ENCODE measurements at regions not wholly inside any gene's neighbourhood (a gene's known extent, or its start where the extent isn't known, plus 50 kb on each side); places are given as distances from the start of the nearest gene placed in this dataset.
"Not testable (repeated sequence)": the region's sequence is repeated elsewhere in the genome, so short reads cannot be mapped to it uniquely, and the experiment has no call there.

DNA sequence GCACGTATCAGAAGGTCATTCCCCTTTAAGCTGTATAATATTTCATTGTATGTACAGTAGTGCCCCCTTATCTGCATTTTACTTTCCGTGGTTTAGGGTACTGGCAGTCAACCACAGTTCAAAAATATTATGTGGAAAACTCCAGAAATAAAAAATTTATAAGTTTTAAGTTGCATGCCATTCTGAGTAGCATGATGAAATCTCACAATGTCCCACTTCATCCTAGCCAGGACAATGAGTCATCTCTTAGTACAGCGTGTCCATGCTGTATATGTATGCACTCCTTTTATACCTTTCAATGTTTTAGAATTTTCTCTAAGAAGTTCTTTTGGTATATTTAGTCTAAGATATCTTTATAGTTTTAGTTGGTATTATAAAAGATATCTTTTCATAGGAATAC, 115.0 kb upstream of the HAND1 start:
- no peak for DNase-seq (ENCODE audit: low spot score)

DNA sequence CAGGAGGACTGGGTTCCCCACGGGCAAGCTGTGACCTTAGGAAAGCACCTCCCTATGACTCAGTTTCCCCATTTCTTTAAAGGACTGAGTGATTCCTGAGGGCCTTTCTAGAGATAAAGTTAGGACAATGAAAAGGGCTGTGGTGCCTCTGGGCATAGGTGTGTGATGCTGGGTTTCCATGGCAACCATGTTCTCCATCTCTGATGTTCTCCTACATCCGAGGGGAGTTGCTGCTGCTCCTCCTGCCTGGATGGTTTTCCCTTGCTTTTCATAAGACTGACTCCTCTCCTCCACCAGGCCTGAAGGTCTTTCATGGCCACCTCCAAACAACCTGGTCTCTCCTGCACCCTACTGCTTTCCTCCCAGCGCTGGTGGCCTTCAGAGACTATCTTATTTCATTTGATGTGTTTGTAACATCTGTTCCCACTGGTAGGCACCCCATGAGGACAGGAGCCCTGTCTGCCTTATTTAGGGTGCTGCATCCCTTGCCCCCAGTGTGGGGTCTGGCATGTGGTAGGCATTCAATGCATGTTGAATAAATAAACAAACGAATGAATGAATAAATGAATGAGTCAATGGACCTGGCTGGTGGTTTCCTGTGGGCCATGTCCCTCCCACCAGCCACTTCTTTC, 112.2 kb upstream of the HAND1 start:
- no peak for DNase-seq (ENCODE audit: low spot score)

DNA sequence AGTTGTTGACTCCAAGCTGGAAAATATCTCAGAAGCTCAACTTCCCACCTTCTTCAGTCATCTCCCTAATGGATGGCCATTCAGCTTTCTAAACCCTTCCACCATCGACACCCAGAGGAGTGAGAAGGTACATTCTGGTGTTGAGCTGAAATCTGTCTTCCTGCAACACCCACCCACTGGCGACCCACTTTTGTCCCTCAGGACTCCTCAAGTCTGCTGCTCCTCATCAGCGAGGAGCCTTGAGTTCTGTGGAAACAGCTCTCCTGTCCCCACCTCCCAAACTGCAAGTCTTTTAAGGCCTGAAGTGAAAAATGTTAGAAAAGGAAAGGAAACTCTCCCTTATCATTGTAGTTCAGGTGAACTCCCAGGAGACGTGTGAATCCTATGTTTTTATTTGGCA, 111.5 kb upstream of the HAND1 start:
- DNase-seq (ENCODE audit: low spot score) = no peak

DNA sequence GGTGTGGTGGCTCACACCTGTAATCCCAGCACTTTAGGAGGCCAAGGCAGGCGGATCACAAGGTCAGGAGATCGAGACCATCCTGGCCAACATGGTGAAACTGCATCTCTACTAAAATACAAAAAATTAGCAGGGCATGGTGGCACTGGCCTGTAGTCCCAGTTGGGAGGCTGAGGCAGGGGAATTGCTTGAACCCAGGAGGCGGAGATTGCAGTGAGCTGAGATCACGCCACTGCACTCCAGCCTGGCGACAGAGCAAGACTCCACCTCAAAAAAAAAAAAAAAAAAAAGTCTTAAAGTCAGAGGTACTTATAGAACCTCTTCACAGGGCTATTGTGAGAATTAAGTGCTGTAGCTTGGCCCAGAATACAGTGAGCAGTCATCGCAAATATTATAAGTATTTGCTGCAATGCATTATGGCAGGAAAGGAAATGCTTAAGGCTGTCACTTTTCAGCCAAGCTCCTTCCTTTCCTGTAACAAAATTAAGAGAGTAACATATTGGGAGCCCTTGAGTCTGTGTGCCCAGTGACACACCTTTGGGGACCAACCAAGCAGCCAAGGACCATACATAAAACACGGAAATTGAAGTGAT, 110.9 kb upstream of the HAND1 start:
- not testable (repeated sequence) for DNase-seq (ENCODE audit: low spot score)

DNA sequence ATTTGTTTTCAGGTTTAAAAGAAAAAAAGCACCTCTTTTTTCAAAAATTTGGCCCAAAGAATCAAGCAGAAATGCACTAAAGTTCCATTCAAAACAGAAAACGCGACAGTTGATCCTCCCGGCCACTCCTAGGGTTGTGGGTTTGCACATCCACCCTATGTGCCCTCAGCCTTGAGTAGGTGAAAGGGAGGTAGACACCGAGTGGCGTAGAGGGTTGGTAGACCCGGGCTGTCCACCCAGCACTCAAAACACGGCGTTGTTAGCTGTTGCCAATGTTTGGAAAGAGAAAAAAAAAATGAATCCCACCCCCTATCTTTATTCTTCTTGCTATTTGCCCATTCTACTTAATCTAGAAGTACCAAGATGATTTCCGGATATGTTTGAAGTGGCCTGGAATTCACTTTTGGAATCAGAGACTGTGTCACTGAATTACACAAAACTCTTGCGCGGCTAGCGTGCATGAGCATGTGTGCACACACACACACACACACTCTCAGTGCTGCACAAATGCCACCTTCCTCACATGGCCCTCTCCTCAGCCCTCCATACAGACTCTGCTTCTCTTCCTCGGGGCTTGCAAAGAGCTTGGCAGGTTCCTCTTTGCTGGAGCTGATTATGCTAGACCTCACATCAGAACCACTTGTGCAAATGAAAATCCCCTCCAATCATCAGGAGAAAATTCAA, 110.2 kb upstream of the HAND1 start:
- DNase-seq (ENCODE audit: low spot score) = no peak

DNA sequence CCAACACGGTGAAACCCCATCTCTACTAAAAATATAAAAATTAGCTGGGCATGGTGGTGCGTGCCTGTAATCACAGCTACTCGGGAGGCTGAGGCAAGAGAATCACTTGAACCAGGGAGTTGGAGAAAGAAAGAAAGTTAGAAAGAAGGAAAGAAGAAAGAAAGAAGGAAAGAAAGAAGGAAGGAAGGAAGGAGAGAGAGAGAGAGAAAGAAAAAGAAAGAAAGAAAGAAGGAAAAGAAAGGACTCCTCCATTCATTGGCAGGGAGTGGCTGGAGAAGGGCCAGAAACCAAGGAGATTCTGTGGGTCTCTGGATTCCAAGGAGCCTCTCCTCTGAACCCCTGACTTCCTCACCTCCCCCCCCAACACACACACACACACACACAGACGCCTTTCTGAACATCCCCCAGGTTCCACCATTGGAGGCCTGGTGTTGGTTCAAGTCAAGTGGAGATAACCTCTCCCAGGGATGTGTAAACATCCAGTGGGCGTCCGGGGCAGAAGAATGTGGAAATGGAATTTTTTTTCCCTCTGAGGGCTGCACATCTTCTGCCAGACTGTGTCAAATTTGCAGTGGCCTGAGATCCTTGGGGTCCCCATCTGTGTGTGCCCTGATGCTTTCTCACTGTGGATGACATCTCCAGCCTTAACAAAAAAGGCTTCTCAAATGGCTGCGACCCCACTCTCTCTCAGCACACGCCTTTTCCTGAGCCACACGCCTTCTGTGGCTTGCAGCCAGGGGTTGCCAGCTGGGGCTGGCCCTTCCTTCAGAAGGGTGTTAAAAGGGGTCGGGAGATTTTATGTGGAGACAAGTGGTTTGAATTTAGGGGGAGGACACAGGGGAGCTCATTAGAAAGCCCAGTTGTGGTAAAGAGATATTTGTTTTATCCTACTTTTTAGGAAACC, 109.3 kb upstream of the HAND1 start:
- no peak for DNase-seq (ENCODE audit: low spot score)

DNA sequence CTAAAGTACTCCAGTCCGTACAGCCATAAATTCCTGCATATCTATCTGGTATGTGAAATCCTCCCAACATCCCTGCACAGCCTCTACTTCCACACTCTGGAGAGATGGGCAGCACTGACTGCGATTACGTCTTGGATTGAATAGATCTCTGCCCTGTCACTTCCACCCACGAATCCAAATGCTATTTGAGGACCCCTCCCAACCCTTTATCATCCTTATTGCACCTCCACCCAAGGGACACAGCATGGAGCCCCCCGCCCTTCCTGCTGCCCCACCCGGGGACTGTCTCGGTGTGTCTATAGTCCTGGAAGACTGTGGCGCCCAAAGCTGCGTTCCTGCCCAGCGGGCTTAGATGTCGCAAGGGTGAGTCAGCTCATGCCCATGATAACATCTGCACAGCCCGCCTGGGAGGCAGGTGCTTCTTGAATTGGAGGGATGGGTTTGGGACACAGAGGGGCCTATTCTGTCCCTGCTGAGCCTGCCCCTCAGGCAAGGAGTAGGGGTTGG, 105.7 kb upstream of the HAND1 start:
- DNase-seq (ENCODE audit: low spot score) = no peak

DNA sequence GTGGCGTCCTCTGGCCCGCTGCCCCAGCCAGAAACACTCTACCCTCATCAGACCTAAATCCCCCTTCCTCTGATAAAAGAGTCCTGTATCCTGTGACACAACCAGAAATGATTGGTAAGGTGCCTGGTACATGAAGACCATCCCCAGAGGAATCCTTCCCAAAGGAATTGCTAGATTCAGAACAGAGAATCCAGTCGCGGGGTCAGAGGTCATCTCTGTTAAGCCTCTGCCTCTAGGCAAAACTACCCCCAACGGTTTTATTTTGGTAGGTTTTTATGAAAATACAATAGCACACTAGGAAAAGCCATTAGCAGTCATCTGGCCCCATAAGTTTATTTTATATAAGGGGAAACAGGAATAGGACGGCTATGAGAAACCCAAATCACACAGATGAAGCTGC, 102.4 kb upstream of the HAND1 start:
- no peak for DNase-seq (ENCODE audit: low spot score)

DNA sequence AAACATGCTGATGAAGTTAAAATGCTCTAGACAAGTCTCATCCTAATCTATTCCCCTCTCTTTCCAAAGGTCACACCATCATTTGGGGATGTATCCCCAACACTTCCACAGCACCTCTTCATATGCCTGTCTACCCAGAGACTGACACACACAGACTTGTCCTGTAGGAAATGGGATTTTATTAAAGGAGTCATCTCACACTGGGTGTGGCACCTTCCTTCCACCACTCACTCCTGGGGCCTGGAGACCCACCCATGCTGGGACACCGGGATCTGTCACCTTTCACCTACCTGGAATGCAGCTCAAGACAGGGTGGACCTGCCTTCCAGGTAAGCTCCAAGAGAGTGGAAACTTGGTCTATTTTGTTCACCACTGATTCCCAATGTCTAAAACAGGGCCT, 99.4 kb upstream of the HAND1 start:
- DNase-seq (ENCODE audit: low spot score) = no peak

DNA sequence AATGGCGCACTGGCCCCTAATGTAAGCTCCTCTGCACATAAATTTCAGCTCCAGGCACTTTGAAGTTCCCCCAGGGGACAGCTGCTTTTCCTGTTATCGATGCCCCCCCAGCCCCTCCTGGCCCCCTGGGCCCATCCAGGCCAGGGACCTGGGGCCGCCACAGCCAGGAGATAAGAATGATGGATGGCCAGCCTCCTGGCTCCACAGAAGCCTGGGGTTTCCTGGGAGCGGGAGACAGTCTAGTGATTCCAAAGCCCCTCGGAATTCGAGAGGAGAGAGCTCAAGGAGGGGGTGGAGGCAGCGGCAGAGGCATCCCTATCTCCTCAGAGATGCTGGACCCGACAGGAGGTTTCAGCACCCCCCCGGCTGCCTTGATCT, 98.4 kb upstream of the HAND1 start:
- no peak for DNase-seq (ENCODE audit: low spot score)

DNA sequence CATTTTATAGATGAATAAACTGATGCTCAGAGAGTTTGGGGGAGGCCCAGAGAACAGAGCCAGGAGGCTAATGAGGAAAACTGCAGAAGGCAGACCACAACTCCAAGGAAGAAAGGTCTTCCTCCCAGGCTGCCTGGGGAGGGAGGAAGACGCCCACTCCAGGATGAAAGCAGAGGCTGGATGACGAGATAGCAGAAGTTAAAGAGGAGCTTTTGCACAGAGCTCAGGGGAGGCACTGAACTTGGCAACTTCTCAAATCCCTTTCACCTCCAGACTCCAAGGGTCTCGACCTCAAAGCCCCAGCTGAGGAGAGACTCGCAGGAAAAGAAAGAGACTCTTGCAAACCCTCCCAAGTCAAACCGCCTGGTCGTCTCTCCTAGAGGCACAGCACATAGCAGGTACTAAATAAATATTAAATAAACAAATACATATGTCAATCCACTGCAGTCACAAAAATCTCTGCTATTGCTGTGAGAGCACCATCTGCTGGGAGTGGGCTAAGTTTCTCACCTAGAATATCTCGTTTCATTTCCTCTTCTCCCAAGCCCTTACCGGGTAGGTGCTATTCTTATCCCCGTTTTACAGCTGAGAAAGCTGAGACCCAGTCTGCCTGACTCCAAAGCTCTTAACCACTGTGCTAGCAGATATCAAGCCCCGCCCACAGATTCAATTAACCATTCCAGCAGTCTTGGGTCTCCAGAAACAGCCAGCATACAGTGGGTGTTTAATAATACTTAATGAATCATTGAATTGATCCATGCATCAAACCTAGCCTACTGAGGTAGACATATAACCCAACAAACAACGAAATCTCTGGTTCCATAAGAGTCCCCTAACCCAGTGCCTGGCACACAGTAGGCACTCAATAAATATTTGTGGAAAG, 97.8 kb upstream of the HAND1 start:
- DNase-seq (ENCODE audit: low spot score) = no peak

DNA sequence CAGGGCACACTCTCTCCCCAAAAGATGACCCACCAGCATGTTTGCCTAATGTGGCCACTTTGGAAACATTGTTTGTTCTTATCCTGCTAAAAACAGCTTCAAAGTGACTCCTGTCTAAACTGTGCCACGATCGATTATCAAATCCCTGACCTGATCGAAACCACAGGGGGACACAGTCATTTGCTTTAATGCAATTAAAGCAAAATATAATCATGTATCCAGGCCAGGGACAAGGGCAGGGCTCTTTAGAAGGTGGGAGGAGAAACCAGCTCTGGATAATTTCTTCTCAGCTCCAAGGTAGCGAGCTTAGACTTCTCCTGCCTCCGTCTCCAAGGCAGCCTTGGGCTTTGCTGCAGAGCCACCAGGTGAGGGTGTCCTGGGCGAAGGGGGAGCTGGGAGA, 95.0 kb upstream of the HAND1 start:
- no peak for DNase-seq (ENCODE audit: low spot score)

DNA sequence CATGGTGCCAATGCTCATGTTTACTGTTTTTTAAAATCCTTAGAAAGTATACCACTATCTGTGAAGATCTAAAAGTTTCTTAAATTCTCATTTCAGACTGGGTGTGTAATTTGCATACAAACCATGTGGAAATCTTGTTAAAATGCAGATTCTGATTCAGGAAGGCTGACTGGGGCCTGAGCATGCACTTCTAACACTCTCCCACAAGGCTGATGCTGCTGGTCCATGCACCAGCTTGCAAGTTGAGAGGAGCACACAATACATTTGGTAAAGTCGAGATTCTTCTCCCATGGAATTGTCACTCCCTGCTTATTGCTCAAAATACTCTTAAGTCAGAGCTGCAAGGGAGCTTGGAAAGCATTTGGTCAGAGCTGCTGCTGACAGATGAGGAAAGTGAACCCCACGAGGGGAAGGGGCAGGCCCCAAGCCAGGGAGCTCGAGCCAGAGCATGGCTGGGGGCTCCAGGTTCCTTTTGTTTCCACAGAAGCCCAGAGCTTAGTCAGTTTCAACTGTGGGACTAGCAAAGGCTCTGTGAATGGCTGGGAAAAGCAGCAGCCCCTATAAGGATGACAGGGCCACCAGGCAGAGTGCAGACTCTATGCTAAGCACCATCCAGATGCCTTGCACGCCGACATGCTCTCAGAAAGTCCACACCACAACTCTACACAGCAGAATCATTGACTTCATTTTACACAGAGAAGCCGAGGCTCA, 93.5 kb upstream of the HAND1 start:
- DNase-seq (ENCODE audit: low spot score) = no peak

DNA sequence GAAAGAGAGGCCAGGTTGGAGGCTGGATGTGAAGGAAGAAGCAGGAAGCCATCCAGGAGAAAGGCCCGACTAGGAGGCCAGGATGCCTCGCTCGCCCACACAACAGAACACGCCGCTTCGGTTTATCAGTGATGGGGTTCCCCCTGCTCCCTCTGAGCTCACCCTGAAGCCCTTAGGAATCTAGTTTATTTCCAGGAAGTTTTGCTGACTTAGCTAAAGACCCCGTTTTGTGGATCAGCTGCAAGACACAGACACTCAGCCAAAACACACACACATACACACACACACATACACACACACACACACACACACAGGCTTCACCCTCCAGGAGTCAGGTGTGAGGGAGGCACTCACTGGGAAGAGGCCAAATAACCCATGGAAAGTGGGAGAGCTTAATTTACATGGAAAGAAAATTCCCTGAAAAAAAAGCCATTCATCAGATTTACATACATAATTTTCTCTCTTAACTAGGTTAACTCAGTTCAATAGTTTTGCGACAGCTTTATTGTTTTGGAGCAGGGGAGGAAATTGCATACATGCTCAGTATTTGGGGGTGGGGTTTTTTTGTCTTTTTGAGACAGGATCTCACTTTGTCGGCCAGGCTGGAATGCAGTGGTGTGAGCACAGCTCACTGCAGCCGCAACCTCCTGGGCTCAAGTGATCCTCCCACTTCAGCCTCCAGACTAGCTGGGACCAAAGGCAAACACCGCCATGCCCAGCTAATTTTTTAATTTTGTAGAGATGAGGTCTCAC, 92.7 kb upstream of the HAND1 start:
- DNase-seq (ENCODE audit: low spot score) = no peak

DNA sequence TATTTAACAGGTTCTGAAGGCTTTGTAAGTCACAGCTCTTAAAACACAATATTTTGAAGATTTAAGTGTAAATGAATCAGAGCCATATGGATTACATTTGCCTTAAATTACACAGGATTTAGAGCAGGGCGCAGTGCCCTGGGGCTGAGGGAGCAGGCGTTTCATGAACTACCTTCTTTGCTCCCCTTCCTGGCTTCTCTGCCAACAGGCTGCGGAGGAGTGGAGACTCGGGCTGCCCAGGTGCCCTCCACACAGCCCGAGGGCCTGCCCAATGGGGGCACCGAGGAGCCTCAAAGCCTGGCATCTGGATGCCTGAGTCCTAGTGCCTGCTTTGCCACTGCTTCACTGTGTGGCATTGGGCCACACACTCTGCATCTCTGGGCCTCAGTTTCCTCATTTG, 90.6 kb upstream of the HAND1 start:
- no peak for DNase-seq (ENCODE audit: low spot score)

DNA sequence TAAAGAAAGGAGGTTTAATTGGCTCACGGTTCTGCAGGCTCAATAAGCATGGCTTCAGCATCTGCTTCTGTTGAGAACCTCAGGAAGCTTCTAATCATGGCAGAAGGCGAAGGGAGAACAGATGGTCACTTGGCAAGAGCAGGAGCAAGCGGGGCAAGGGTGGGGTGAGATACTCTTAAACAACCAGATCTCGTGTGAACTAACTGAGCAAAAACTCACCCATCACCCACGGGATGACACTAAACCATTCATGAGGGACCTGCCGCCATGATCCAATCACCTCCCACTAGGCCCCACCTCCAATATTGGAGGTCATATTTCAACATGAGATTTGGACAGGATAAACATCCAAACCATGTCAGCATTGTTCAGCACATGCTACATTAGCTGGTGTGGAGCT, 89.1 kb upstream of the HAND1 start:
- no peak for DNase-seq (ENCODE audit: low spot score)

DNA sequence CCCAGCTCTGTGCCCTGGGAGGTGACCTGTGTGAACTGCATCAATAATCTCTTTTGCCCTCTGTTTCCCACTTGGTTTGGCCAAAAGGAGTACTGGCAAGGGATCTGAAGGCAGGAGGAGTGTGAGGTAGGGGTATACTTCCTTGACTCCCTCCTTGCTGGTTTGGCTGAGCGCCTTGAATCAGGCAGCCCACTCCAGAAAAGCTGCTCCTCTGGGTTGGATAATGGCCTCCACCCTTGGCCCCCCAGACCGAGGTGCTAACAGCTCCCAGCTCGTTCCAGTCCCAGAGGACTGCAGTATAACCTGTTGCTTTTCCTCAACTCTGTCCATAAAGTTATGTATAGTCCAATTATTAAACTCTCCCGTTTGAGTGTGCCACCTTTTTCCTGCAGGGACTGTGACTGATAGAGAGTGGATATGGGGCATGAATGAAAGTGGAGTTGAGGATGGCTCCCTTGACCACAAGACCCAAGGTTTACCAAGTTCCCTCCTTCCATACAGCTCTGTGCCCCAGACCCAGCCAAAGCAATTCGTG, 88.2 kb upstream of the HAND1 start:
- no peak for DNase-seq (ENCODE audit: low spot score)

DNA sequence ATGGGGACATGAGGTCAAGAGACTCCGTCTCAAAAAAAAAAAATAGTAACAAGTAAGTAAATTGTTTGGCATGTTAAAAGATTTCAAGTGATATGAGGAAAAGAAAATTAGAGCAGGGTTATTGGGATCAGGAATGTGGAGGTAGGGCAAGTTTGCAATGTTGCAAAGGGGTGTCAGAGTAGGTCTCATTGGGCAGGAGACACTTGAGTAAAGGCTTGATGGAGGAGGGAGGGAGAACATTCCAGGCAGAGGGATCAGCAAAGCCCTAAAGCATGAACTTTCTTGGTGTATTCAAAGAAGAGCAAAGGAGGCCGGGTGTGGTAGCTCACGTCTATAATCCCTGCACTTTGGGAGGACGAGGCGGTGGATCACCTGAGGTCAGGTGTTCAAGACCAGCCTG, 87.1 kb upstream of the HAND1 start:
- no peak for DNase-seq (ENCODE audit: low spot score)

DNA sequence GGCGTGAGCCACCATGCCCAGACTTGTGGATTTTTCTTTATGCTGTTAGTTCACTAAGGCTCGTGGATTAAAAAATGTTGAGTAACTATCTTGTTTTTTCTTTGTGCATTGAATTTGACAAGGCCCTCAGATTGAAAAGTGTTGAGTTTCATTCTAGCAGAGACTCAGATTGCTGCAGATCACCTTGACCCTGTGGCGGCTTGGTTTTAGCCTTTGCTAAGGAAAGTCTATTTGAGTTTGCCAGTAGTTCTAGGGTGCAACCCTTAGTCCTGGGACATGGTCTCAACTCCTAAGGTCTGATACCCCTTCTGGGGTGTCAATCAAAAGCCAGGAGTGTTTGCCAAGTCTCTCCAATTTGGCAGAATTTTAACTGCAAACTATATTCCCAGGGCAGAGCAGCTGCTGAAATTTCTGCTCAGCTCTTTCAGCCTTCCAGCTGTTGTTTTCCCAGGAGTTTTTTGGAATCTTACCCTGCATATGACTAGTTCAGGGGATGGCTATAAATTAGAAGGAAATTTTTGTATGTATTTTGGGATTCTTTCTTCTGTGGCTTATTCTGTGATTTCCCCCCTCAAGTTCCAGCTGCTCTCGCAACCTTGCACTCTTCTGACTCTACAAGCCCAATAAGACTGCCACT, 84.3 kb upstream of the HAND1 start:
- DNase-seq (ENCODE audit: low spot score) = no peak
